Right atrium auricular region (tissue), 2 donors: ENCODE measurements at regions not wholly inside any gene's neighbourhood (a gene's known extent, or its start where the extent isn't known, plus 50 kb on each side); places are given as distances from the start of the nearest gene placed in this dataset.

Source experiments
- DNase-seq: peaks from one replicate; pipeline ENCODE4 v3.0.0-alpha.2; 2019; ENCODE audit warnings: low spot score
- H3K27ac ChIP-seq, 2 donors: fragments of 200-600 bp; sonication (generic); 1 replicate in 1 of 2; 2 replicates in 1 of 2; pipeline ENCODE4 v1.5.1; 2016 to 2019
- H3K27me3 ChIP-seq, 2 donors: fragments of 200-600 bp; sonication (generic); one replicate each; pipeline versions ENCODE4 v1.5.1 to v1.6.0; 2017 to 2019
- H3K36me3 ChIP-seq: fragments of 200-600 bp; sonication (generic); one replicate; pipeline ENCODE4 v1.5.1; 2016
- H3K4me1 ChIP-seq, 2 donors: fragments of 200-600 bp; sonication (generic); one replicate each; pipeline versions ENCODE4 v1.5.1 to v1.6.0; 2017 to 2019
- H3K4me3 ChIP-seq, 2 donors: fragments of 200-600 bp; sonication (generic); 1 replicate in 1 of 2; 2 replicates in 1 of 2; pipeline ENCODE4 v1.5.1; 2017 to 2019; ENCODE audit warnings: mild to moderate bottlenecking in 1 of 2, moderate library complexity in 1 of 2
- H3K9me3 ChIP-seq, 2 donors: fragments of 200-600 bp; sonication (generic); one replicate each; pipeline ENCODE4 v1.5.1; 2019
- TF ChIP-seq, protein P1 (sequence below), 2 donors: fragments of 200-600 bp; sonication (generic); IDR thresholded peaks; one replicate each; pipeline ENCODE4 v1.5.1; 2019; ENCODE audit warnings: antibody characterized with exemption in 2 of 2

DNA sequence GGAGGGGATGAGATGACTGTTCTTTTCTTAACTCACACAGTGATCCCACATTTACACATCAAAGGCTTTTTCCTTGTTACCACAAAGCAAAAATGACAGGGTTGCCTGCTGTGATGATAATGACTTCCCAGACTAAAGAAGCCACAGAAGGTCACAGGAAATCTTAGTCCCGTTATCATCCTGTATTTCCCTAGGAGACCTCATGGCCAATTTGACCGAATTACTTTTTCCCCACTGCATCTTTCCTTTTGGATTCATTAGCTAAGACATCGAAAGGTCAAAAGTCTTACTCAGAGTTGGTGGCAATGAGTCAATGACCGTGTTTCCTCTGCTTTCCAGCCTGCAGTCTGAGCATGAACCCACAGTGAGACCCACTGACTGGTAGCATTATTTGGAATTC, 130.1 kb upstream of the INHBA start:
- Histone ChIP-seq H3K4me3 (no peak overlapping the region), H3K9me3 (peaks cover 0 to 6% of the 10 kb centered on the region in 2 donors), H3K27me3 (no peaks in the 10 kb centered on the region), H3K36me3 (no peaks in the 10 kb centered on the region), H3K27ac (no peak overlapping the region), H3K4me1 (no peaks in the 10 kb centered on the region)
- DNase-seq, result no peak
- TF ChIP-seq, protein P1, sequence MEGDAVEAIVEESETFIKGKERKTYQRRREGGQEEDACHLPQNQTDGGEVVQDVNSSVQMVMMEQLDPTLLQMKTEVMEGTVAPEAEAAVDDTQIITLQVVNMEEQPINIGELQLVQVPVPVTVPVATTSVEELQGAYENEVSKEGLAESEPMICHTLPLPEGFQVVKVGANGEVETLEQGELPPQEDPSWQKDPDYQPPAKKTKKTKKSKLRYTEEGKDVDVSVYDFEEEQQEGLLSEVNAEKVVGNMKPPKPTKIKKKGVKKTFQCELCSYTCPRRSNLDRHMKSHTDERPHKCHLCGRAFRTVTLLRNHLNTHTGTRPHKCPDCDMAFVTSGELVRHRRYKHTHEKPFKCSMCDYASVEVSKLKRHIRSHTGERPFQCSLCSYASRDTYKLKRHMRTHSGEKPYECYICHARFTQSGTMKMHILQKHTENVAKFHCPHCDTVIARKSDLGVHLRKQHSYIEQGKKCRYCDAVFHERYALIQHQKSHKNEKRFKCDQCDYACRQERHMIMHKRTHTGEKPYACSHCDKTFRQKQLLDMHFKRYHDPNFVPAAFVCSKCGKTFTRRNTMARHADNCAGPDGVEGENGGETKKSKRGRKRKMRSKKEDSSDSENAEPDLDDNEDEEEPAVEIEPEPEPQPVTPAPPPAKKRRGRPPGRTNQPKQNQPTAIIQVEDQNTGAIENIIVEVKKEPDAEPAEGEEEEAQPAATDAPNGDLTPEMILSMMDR (IDR thresholded peaks at IDR 0.05), result no peak

DNA sequence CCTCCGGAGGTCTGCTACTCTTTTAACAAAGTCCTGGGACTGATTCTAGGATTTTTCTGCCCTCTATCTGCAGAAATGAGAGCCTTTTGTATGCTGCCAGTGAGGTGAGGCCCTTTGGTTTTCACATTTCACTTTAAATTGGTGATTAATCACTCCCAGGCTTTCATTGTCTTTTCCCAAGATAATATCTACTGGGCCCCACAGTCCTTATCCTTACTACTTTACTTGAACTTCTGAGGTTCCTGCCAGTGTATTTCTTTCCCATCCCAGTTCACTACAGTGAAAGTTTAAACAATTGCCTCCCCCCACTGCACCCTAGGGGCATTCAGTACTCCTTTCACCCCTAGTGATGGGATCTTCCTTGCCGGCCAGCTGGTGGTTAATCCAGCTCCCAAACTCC, 127.4 kb upstream of the INHBA start:
- no peak overlapping the region for H3K27ac ChIP-seq
- no peak overlapping the region for H3K4me3 ChIP-seq
- no peaks in the 10 kb centered on the region for H3K36me3 ChIP-seq
- no peaks in the 10 kb centered on the region for H3K27me3 ChIP-seq
- TF ChIP-seq, protein P1 (IDR thresholded peaks at IDR 0.05), result no peak
- peaks cover 0 to 6% of the 10 kb centered on the region in 2 donors for H3K9me3 ChIP-seq
- H3K4me1 ChIP-seq, result no peaks in the 10 kb centered on the region
- DNase-seq, result no peak

DNA sequence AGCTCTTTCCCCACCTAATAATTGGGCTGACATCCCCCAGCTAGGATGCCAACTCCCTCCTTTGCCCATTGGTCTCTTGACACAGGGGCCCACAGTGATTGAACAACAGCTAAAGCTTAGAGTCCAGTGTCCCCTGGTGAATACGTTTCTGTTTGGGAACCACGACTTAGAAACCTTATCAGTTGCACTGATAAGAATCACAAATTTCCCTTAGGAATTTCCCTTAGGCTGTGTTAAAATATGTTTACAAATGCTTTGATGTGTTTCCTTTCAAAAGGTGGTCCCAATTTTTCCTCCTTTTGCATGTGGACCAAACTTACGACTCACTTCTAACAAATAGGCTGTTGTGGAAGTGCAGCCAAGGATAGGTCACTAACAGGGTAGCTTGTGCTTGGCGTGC, 126.0 kb upstream of the INHBA start:
- no peaks in the 10 kb centered on the region for H3K4me1 ChIP-seq
- no peak for DNase-seq
- H3K27ac ChIP-seq, result no peak overlapping the region
- no peaks in the 10 kb centered on the region for H3K27me3 ChIP-seq
- H3K36me3 ChIP-seq, result no peaks in the 10 kb centered on the region
- TF ChIP-seq, protein P1 (IDR thresholded peaks at IDR 0.05), result no peak
- no peak overlapping the region for H3K4me3 ChIP-seq
- peaks cover 0 to 6% of the 10 kb centered on the region in 2 donors for H3K9me3 ChIP-seq

DNA sequence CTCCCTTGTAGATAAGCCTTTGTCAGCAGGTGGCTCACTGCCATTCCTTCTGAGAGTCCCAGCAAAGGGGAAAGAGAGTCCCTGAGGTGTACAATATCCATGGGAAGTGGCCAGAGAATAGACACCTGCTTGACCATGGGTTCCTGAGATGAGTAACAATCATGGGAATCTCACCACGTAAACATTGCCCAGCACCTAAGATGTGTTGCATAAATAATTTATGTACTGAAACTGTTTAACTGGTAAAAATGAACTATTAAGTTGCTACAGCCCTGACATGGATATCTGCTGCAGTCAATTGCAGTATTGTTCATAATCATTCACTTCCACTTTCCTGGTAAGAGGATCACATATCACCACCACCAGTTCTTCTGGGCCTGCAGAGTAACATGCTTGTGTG, 123.8 kb upstream of the INHBA start:
- H3K27ac ChIP-seq, result no peak overlapping the region
- TF ChIP-seq, protein P1 (IDR thresholded peaks at IDR 0.05), result no peak
- H3K36me3 ChIP-seq, result no peaks in the 10 kb centered on the region
- no peaks in the 10 kb centered on the region for H3K9me3 ChIP-seq
- no peak for DNase-seq
- no peak overlapping the region for H3K4me3 ChIP-seq
- H3K27me3 ChIP-seq, result no peaks in the 10 kb centered on the region
- H3K4me1 ChIP-seq, result no peaks in the 10 kb centered on the region

DNA sequence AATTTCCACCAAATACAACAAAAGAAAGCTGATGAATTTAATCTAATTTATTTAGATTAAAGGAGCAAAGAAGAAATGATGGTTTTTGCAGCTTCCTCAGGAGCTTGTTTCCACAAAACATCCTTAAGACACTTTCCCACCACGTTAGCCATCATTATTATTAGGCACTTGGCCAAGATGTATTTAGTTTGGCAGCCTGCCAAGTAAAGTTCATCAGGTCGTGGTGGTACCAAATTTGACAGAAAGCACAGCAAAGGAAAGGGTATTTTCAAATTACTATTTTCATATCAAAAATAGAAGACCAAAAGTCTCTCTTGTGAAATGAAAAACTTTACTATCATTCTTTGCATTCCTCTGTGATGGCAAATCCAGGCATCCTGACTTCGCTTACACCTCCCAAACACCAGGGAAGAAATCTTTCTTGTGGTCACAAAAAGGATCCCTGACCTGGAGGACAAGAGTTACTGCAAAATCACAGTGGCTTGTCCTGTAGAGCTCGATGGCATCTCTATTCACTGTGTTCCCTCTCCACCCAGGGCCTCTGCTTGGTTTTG, 123.1 kb upstream of the INHBA start:
- Histone ChIP-seq H3K9me3 (no peaks in the 10 kb centered on the region), H3K4me1 (no peaks in the 10 kb centered on the region), H3K4me3 (no peak overlapping the region), H3K27me3 (no peaks in the 10 kb centered on the region), H3K27ac (no peak overlapping the region), H3K36me3 (no peaks in the 10 kb centered on the region)
- TF ChIP-seq, protein P1 (IDR thresholded peaks at IDR 0.05), result no peak
- DNase-seq, result no peak

DNA sequence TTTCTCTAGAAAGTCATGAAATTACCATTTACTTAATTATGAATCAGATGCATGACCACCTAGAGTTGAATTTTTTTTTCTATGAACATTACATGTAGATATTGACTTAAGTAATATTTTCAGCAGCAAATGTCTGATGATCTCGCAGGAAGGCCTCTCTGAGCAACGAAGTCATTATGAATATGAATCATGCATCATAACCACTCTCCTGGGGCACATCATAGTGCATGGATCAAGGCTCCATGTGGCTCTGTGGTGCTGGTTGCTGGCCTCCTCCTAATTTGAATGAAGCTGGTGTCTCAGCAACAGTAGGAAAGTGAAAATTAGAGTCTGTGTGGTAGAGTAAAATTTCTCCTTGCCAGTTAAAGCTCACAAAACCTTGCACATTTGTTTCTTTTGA, 121.4 kb upstream of the INHBA start:
- TF ChIP-seq, protein P1 (IDR thresholded peaks at IDR 0.05), result no peak
- no peaks in the 10 kb centered on the region for H3K27me3 ChIP-seq
- DNase-seq, result no peak
- no peak overlapping the region for H3K4me3 ChIP-seq
- H3K9me3 ChIP-seq, result peaks cover 0 to 3% of the 10 kb centered on the region in 2 donors
- no peak overlapping the region for H3K27ac ChIP-seq
- H3K36me3 ChIP-seq, result no peaks in the 10 kb centered on the region
- no peaks in the 10 kb centered on the region for H3K4me1 ChIP-seq
